ENCODE measurements at regions not wholly inside any gene's neighbourhood (a gene's known extent, or its start where the extent isn't known, plus 50 kb on each side); places are given as distances from the start of the nearest gene placed in this dataset.
A peak's percentile ranks its signal among the peaks of the same experiment; 100 is the strongest.
"Not testable (repeated sequence)": the region's sequence is repeated elsewhere in the genome, so short reads cannot be mapped to it uniquely, and the experiment has no call there.

DNA sequence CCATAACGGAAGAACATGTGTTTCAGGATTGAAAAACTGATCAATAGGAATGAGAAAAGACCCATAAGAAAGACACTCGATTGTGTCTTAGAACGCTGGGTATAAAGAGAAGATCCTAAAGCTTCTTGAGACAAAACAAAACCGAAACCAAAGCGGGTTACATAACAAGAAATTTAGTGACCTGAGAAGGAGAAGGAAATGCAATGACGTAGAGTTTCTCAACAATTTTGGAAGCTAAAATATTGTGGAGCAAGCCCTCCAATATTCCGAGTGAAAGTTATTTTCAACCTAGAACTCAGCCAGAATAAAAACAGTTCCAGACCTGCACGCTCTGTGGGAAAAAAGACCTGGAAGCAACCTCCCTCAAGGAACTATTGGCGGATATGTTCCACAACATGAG lies 81.9 kb upstream of the FREM1 start:
- Histone ChIP-seq H3K27me3 (ENCODE audit: insufficient read depth, poor library complexity, severe bottlenecking) (no peaks in the 10 kb centered on the region), H3K4me3 (replicated peaks; ENCODE audit: insufficient read depth, low read length) (no peak overlapping the region), H3K27ac (replicated peaks) (no peak overlapping the region)
- TF ChIP-seq, protein P1, sequence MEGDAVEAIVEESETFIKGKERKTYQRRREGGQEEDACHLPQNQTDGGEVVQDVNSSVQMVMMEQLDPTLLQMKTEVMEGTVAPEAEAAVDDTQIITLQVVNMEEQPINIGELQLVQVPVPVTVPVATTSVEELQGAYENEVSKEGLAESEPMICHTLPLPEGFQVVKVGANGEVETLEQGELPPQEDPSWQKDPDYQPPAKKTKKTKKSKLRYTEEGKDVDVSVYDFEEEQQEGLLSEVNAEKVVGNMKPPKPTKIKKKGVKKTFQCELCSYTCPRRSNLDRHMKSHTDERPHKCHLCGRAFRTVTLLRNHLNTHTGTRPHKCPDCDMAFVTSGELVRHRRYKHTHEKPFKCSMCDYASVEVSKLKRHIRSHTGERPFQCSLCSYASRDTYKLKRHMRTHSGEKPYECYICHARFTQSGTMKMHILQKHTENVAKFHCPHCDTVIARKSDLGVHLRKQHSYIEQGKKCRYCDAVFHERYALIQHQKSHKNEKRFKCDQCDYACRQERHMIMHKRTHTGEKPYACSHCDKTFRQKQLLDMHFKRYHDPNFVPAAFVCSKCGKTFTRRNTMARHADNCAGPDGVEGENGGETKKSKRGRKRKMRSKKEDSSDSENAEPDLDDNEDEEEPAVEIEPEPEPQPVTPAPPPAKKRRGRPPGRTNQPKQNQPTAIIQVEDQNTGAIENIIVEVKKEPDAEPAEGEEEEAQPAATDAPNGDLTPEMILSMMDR (IDR thresholded peaks at IDR 0.05; ENCODE audit: insufficient read depth, low read length): no peak
- TF ChIP-seq REST (IDR thresholded peaks at IDR 0.05; ENCODE audit: insufficient replicate concordance, low read depth) (no peak), SPI1 (IDR thresholded peaks at IDR 0.05; ENCODE audit: borderline replicate concordance, low read depth) (no peak), POLR2AphosphoS5 (IDR thresholded peaks at IDR 0.05; ENCODE audit: low read depth) (no peak), GABPA (IDR thresholded peaks at IDR 0.05; ENCODE audit: low read depth) (no peak)
- peak in 1 of 2 experiments; percentile 3 for DNase-seq (ENCODE audit: low read depth in 1 of 2, low spot score in 1 of 2)

DNA sequence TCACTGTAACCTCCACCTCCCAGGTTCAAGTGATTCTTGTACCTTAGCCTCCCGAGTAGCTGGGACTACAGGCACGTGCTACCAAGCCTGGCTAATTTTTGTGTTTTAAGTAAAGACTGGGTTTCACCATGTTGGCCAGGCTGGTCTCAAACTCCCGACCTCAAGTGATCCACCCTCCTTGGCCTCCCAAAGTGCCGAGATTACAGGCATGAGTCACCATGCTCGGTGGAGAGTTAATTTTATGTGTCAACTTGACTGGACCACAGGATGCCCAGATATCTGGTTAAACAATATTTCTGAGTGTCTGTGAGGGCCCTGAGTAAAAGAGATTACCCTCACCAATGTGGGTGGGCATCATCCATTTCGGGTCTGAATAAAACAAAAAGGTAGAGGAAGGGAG lies 80.4 kb upstream of the FREM1 start:
- not testable (repeated sequence) for H3K4me3 ChIP-seq (replicated peaks; ENCODE audit: insufficient read depth, low read length); DNase-seq (ENCODE audit: low read depth in 1 of 2, low spot score in 1 of 2)

GRCh38 chr9:14989811-14990210 lies 79.6 kb upstream of the FREM1 start:
- no peak overlapping the region for H3K4me3 ChIP-seq (replicated peaks; ENCODE audit: insufficient read depth, low read length)
- no peaks in the 10 kb centered on the region for H3K27me3 ChIP-seq (ENCODE audit: insufficient read depth, poor library complexity, severe bottlenecking)
- TF ChIP-seq POLR2AphosphoS5 (IDR thresholded peaks at IDR 0.05; ENCODE audit: low read depth) (no peak), REST (IDR thresholded peaks at IDR 0.05; ENCODE audit: insufficient replicate concordance, low read depth) (no peak), GABPA (IDR thresholded peaks at IDR 0.05; ENCODE audit: low read depth) (no peak), SPI1 (IDR thresholded peaks at IDR 0.05; ENCODE audit: borderline replicate concordance, low read depth) (no peak)
- TF ChIP-seq, protein P1 (IDR thresholded peaks at IDR 0.05; ENCODE audit: insufficient read depth, low read length): no peak
- DNase-seq (ENCODE audit: low read depth in 1 of 2, low spot score in 1 of 2): no peak
- H3K27ac ChIP-seq (replicated peaks): no peak overlapping the region

More for the DNA sequence above, 80.4 kb upstream of the FREM1 start:
- not testable (repeated sequence) for H3K27ac ChIP-seq (replicated peaks); H3K27me3 ChIP-seq (ENCODE audit: insufficient read depth, poor library complexity, severe bottlenecking)

DNA sequence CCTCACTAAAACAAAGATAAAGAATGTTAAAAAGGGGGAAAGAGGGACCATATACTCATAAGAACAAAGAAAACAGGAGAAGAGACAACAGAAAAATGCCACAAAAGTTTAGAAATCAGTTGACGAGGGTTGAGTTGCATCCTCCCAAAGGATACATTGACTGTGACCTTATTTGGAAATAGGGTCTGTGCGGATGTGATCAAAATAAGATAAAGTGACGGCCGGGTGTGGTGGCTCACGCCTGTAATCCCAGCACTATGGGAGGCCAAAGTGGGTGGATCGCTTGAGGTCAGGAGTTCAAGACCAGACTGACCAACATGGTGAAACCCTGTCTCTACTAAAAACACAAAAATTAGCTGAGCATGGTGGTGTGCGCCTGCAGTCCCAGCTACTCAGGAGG lies 79.1 kb upstream of the FREM1 start:
- H3K27ac ChIP-seq (replicated peaks); DNase-seq (ENCODE audit: low read depth in 1 of 2, low spot score in 1 of 2); H3K4me3 ChIP-seq (replicated peaks; ENCODE audit: insufficient read depth, low read length): not testable (repeated sequence)

GRCh38 chr9:14987858-14988257 lies 77.6 kb upstream of the FREM1 start:
- Histone ChIP-seq H3K27me3 (ENCODE audit: insufficient read depth, poor library complexity, severe bottlenecking) (no peaks in the 10 kb centered on the region), H3K27ac (replicated peaks) (no peak overlapping the region), H3K4me3 (replicated peaks; ENCODE audit: insufficient read depth, low read length) (no peak overlapping the region)
- no peak for DNase-seq (ENCODE audit: low read depth in 1 of 2, low spot score in 1 of 2)
- TF ChIP-seq, protein P1 (IDR thresholded peaks at IDR 0.05; ENCODE audit: insufficient read depth, low read length): no peak
- TF ChIP-seq POLR2AphosphoS5 (IDR thresholded peaks at IDR 0.05; ENCODE audit: low read depth) (no peak), SPI1 (IDR thresholded peaks at IDR 0.05; ENCODE audit: borderline replicate concordance, low read depth) (no peak), GABPA (IDR thresholded peaks at IDR 0.05; ENCODE audit: low read depth) (no peak), REST (IDR thresholded peaks at IDR 0.05; ENCODE audit: insufficient replicate concordance, low read depth) (no peak)

More for the DNA sequence above, 79.1 kb upstream of the FREM1 start:
- H3K27me3 ChIP-seq (ENCODE audit: insufficient read depth, poor library complexity, severe bottlenecking): not testable (repeated sequence)

Data from HL-60 (cell line).